HEK293 (cell line): ENCODE measurements at regions not wholly inside any gene's neighbourhood (a gene's known extent, or its start where the extent isn't known, plus 50 kb on each side); places are given as distances from the start of the nearest gene placed in this dataset.

ENCODE experiments used
- CTCF ChIA-PET: fragments of 350-600 bp; formaldehyde crosslinking; extraction: SDS; loops from one replicate; lab custom pipeline; 2021; ENCODE audit warnings: antibody characterized with exemption; lab: Yijun Ruan, JAX
- POLR2A ChIA-PET: fragments of 300-600 bp; formaldehyde crosslinking; extraction: SDS; loops from one replicate; lab custom pipeline; 2020; ENCODE audit warnings: antibody characterized with exemption, inconsistent platforms; lab: Yijun Ruan, JAX
- H3K27ac ChIP-seq: fragments of 200-500 bp; sonication (Bioruptor generic); 2 replicates; pipeline ENCODE4 v1.5.1; 2014; ENCODE audit warnings: low read depth, low read length, control low read depth, inconsistent platforms; ENCODE audit errors: extremely low read depth
- H3K36me3 ChIP-seq, 2 experiments: fragments of 200-500 bp in 1 of 2; sonication (Bioruptor generic) in 1 of 2; 1 replicate in 1 of 2; 2 replicates in 1 of 2; pipeline ENCODE4 v1.5.1; 2014 to 2017; ENCODE audit warnings: inconsistent platforms in 2 of 2, low read length in 2 of 2; ENCODE audit not compliant: control insufficient read depth in 2 of 2, insufficient read depth in 1 of 2
- H3K4me1 ChIP-seq: fragments of 200-500 bp; sonication (Bioruptor generic); 2 replicates; pipeline ENCODE4 v1.5.1; 2014; ENCODE audit warnings: mild to moderate bottlenecking, low read length, inconsistent platforms; ENCODE audit not compliant: control insufficient read depth, insufficient read depth
- H3K4me3 ChIP-seq: 2 replicates; pipeline ENCODE4 v1.5.1; 2011; ENCODE audit warnings: low read depth, mild to moderate bottlenecking, control low read depth, low read length, moderate library complexity
- H3K9me3 ChIP-seq: fragments of 200-500 bp; sonication (Bioruptor generic); 2 replicates; pipeline ENCODE4 v1.5.1; 2014; ENCODE audit warnings: low read depth, low read length, inconsistent platforms; ENCODE audit not compliant: control insufficient read depth, insufficient read depth
- BCL6B ChIP-seq: fragments of 450-650 bp; formaldehyde crosslinking; IDR thresholded peaks from 2 replicates; pipeline ENCODE4 v1.5.1; 2017; ENCODE audit warnings: missing biosample characterization, missing genetic modification characterization
- GFI1B ChIP-seq: fragments of 450-650 bp; formaldehyde crosslinking; IDR thresholded peaks from 2 replicates; pipeline ENCODE4 v1.5.1; 2016; ENCODE audit warnings: missing biosample characterization, missing genetic modification characterization
- HOXD13 ChIP-seq: sonication (generic); formaldehyde crosslinking; IDR thresholded peaks from 2 replicates; pipeline ENCODE4 v1.8.0; 2022; ENCODE audit warnings: missing genetic modification reagents, borderline replicate concordance
- KLF1 ChIP-seq: fragments of 450-650 bp; formaldehyde crosslinking; IDR thresholded peaks from 2 replicates; pipeline ENCODE4 v1.5.1; 2016; ENCODE audit warnings: missing biosample characterization, missing genetic modification characterization
- MZF1 ChIP-seq: fragments of 450-650 bp; formaldehyde crosslinking; IDR thresholded peaks from 2 replicates; pipeline ENCODE4 v1.5.1; 2017; ENCODE audit warnings: missing biosample characterization, missing genetic modification characterization, borderline replicate concordance
- PRDM1 ChIP-seq: fragments of 450-650 bp; formaldehyde crosslinking; IDR thresholded peaks from 2 replicates; pipeline ENCODE4; 2016; ENCODE audit warnings: missing biosample characterization, missing genetic modification characterization
- PRDM4 ChIP-seq: fragments of 450-650 bp; formaldehyde crosslinking; IDR thresholded peaks from 2 replicates; pipeline ENCODE4 v1.5.1; 2017; ENCODE audit warnings: missing biosample characterization, missing genetic modification characterization
- PRDM6 ChIP-seq: fragments of 450-650 bp; formaldehyde crosslinking; IDR thresholded peaks from 2 replicates; pipeline ENCODE4 v1.5.1; 2017; ENCODE audit warnings: missing biosample characterization, missing genetic modification characterization
- ZBTB1 ChIP-seq: fragments of 450-650 bp; formaldehyde crosslinking; IDR thresholded peaks from 2 replicates; pipeline ENCODE4 v1.5.1; 2016; ENCODE audit warnings: missing biosample characterization, missing genetic modification characterization
- ZEB2 ChIP-seq: fragments of 450-650 bp; formaldehyde crosslinking; IDR thresholded peaks from 2 replicates; pipeline ENCODE4 v1.5.1; 2016; ENCODE audit warnings: missing biosample characterization, missing genetic modification characterization
- ZIC2 ChIP-seq: fragments of 450-650 bp; formaldehyde crosslinking; IDR thresholded peaks from 2 replicates; pipeline ENCODE4 v1.5.1; 2016; ENCODE audit warnings: missing biosample characterization, missing genetic modification characterization
- ZNF16 ChIP-seq: fragments of 450-650 bp; formaldehyde crosslinking; IDR thresholded peaks from 2 replicates; pipeline ENCODE4 v1.5.1; 2016; ENCODE audit warnings: low read depth, missing biosample characterization, missing genetic modification characterization
- ZNF169 ChIP-seq: fragments of 450-650 bp; formaldehyde crosslinking; IDR thresholded peaks from 2 replicates; pipeline ENCODE4 v1.5.1; 2016; ENCODE audit warnings: missing biosample characterization, missing genetic modification characterization
- ZNF184 ChIP-seq: fragments of 450-650 bp; IDR thresholded peaks from 2 replicates; pipeline ENCODE4 v1.5.1; 2018; ENCODE audit warnings: missing biosample characterization, mild to moderate bottlenecking, missing genetic modification characterization
- ZNF19 ChIP-seq: fragments of 450-650 bp; formaldehyde crosslinking; IDR thresholded peaks from 2 replicates; pipeline ENCODE4; 2016; ENCODE audit warnings: missing biosample characterization, missing genetic modification characterization, low read depth
- ZNF214 ChIP-seq: fragments of 450-650 bp; formaldehyde crosslinking; IDR thresholded peaks from 2 replicates; pipeline ENCODE4 v1.5.1; 2017; ENCODE audit warnings: missing biosample characterization, mild to moderate bottlenecking, missing genetic modification characterization, borderline replicate concordance
- ZNF423 ChIP-seq: fragments of 450-650 bp; formaldehyde crosslinking; IDR thresholded peaks from 2 replicates; pipeline ENCODE4 v1.5.1; 2016; ENCODE audit warnings: missing biosample characterization, missing genetic modification characterization
- ZNF501 ChIP-seq: fragments of 450-650 bp; formaldehyde crosslinking; IDR thresholded peaks from 2 replicates; pipeline ENCODE4 v1.5.1; 2016; ENCODE audit warnings: missing biosample characterization, missing genetic modification characterization
- ZNF510 ChIP-seq: fragments of 450-650 bp; formaldehyde crosslinking; IDR thresholded peaks from 2 replicates; pipeline ENCODE4 v1.5.1; 2018; ENCODE audit warnings: mild to moderate bottlenecking, missing genetic modification characterization, missing biosample characterization; ENCODE audit not compliant: insufficient replicate concordance
- ZNF558 ChIP-seq: fragments of 450-650 bp; formaldehyde crosslinking; IDR thresholded peaks from 2 replicates; pipeline ENCODE4 v1.5.1; 2016; ENCODE audit warnings: missing biosample characterization, missing genetic modification characterization
- ZNF610 ChIP-seq: fragments of 450-650 bp; formaldehyde crosslinking; IDR thresholded peaks from 2 replicates; pipeline ENCODE4 v1.5.1; 2016; ENCODE audit warnings: missing biosample characterization, missing genetic modification characterization, borderline replicate concordance
- ZNF768 ChIP-seq: fragments of 450-650 bp; formaldehyde crosslinking; IDR thresholded peaks from 2 replicates; pipeline ENCODE4 v1.5.1; 2018; ENCODE audit warnings: missing biosample characterization, mild to moderate bottlenecking, missing genetic modification characterization
- ZNF830 ChIP-seq: fragments of 450-650 bp; IDR thresholded peaks from 2 replicates; pipeline ENCODE4 v1.5.0; 2018; ENCODE audit warnings: missing biosample characterization, missing genetic modification characterization, low read depth, mild to moderate bottlenecking, moderate library complexity
- TF ChIP-seq, protein P1 (sequence below): IDR thresholded peaks from 2 replicates; pipeline ENCODE4 v1.6.1; 2011; ENCODE audit warnings: mild to moderate bottlenecking, low read depth, low read length, borderline replicate concordance

- no peak for TF ChIP-seq ZNF214
- no peak for TF ChIP-seq GFI1B (tag by site-specific recombination)
- TF ChIP-seq ZNF19 (tag by site-specific recombination): no peak
- TF ChIP-seq ZBTB1 (tag by site-specific recombination): no peak
- no peak for TF ChIP-seq ZNF423
- TF ChIP-seq ZNF184 (tag by site-specific recombination): no peak
- TF ChIP-seq ZNF768: no peak
- no peak for TF ChIP-seq HOXD13
- TF ChIP-seq ZNF558 (tag by site-specific recombination): no peak
- TF ChIP-seq ZNF510 (tag by site-specific recombination): no peak
- TF ChIP-seq, protein P1, sequence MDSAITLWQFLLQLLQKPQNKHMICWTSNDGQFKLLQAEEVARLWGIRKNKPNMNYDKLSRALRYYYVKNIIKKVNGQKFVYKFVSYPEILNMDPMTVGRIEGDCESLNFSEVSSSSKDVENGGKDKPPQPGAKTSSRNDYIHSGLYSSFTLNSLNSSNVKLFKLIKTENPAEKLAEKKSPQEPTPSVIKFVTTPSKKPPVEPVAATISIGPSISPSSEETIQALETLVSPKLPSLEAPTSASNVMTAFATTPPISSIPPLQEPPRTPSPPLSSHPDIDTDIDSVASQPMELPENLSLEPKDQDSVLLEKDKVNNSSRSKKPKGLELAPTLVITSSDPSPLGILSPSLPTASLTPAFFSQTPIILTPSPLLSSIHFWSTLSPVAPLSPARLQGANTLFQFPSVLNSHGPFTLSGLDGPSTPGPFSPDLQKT: no peak
Observed at GRCh38 chr11:80462211-80462610, 1021.4 kb upstream of the TENM4 start (continued).

DNA sequence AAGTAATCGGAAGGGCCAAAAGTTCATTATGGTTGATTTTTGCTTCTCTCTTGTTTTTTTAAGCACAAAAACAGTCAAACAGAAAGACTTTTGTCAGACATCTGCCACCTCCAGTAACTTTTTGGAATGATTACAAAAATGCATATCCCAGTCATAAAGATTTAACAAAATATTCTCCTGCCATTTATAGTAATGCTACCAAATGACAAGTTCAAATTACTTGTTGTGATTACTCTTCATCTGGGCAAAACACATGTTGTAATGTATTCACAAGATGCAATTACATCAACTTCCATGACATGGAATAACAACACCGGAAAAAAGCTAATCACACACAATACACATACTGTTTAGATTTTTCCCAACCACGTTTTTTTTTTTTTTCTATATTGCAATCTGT is 1017.5 kb upstream of the TENM4 start:
- Histone ChIP-seq H3K4me1 (no peaks in the 10 kb centered on the region), H3K27ac (no peak overlapping the region), H3K36me3 (no peaks in the 10 kb centered on the region), H3K4me3 (no peak overlapping the region), H3K9me3 (no peaks in the 10 kb centered on the region)
- ChIA-PET POLR2A (no interaction called here), CTCF (no interaction called here)
- no peak for TF ChIP-seq ZNF610 (tag by site-specific recombination)
- no peak for TF ChIP-seq PRDM6 (tag by site-specific recombination)
- TF ChIP-seq ZIC2 (tag by site-specific recombination): no peak
- TF ChIP-seq KLF1 (tag by site-specific recombination): no peak
- TF ChIP-seq PRDM4 (tag by site-specific recombination): no peak
- TF ChIP-seq ZNF830 (tag by site-specific recombination): no peak
- TF ChIP-seq MZF1 (tag by site-specific recombination): no peak
- TF ChIP-seq ZNF16 (tag by site-specific recombination): no peak
- TF ChIP-seq ZNF501 (tag by site-specific recombination): no peak

- ChIA-PET POLR2A (no interaction called here), CTCF (no interaction called here)
- no peaks in the 10 kb centered on the region for H3K9me3 ChIP-seq
- H3K4me1 ChIP-seq: no peaks in the 10 kb centered on the region
- H3K27ac ChIP-seq: no peak overlapping the region
- H3K36me3 ChIP-seq: no peaks in the 10 kb centered on the region
- no peak overlapping the region for H3K4me3 ChIP-seq
- TF ChIP-seq BCL6B (tag by site-specific recombination): no peak
- no peak for TF ChIP-seq ZNF169 (tag by site-specific recombination)
- TF ChIP-seq ZEB2 (tag by site-specific recombination): no peak
- TF ChIP-seq PRDM1 (tag by site-specific recombination): no peak
- TF ChIP-seq, all 188 proteins: peak for 0
Observed at GRCh38 chr11:80457823-80458222, 1017.0 kb upstream of the TENM4 start.
